ENCODE measurements at regions not wholly inside any gene's neighbourhood (a gene's known extent, or its start where the extent isn't known, plus 50 kb on each side); places are given as distances from the start of the nearest gene placed in this dataset.

DNA sequence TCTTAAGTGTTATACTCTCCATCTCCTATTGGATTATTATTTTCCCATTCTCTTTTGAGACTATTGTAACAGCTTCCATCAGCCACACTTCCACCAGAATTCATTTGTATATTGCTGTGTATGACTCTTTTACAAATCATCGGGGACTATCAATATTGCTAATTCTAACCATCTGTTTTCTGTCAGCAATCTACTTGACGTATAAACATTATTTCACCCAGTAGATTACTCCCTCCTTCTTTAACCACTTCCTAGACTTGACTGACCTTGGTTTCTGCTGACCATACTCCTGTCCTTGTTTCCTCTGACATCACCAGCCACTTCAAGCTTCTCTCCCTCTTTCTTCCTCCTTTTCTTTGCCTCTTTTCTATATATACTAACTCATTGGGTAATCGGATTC is 402.9 kb downstream of the PCDH18 start:
- H3K4me3 ChIP-seq (ENCODE audit: low read depth, low read length) = no peak overlapping the region
- DNase-seq = no peak
- H3K36me3 ChIP-seq = no peaks in the 10 kb centered on the region
- TF ChIP-seq, protein P1, sequence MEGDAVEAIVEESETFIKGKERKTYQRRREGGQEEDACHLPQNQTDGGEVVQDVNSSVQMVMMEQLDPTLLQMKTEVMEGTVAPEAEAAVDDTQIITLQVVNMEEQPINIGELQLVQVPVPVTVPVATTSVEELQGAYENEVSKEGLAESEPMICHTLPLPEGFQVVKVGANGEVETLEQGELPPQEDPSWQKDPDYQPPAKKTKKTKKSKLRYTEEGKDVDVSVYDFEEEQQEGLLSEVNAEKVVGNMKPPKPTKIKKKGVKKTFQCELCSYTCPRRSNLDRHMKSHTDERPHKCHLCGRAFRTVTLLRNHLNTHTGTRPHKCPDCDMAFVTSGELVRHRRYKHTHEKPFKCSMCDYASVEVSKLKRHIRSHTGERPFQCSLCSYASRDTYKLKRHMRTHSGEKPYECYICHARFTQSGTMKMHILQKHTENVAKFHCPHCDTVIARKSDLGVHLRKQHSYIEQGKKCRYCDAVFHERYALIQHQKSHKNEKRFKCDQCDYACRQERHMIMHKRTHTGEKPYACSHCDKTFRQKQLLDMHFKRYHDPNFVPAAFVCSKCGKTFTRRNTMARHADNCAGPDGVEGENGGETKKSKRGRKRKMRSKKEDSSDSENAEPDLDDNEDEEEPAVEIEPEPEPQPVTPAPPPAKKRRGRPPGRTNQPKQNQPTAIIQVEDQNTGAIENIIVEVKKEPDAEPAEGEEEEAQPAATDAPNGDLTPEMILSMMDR (IDR thresholded peaks at IDR 0.05; ENCODE audit: low read depth, low read length) = no peak
- H3K4me1 ChIP-seq = peaks cover 8% of the 10 kb centered on the region
- no peaks in the 10 kb centered on the region for H3K9me3 ChIP-seq
- no peaks in the 10 kb centered on the region for H3K27me3 ChIP-seq

DNA sequence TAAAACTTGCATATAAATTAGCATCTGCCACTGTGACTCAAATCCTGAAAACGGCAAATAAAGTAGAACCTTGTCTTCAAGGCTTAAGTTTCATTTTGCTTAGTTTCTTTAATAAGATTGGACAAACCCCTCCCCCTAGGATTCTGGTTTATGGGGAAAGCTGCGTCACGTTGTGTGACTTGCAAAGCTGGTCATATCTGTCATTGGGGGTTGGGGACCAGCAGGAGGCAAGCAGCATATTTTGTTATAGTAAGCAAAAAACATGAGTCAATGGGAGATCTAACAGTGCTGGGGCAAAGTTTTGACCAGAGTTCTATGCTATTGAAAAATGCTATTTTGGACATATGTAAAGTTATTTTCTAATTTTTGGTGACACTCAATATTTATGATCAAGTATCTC is 407.3 kb downstream of the PCDH18 start:
- H3K4me1 ChIP-seq = peaks cover 8% of the 10 kb centered on the region
- no peaks in the 10 kb centered on the region for H3K9me3 ChIP-seq
- no peaks in the 10 kb centered on the region for H3K36me3 ChIP-seq
- TF ChIP-seq, protein P1 (IDR thresholded peaks at IDR 0.05; ENCODE audit: low read depth, low read length) = no peak
- no peaks in the 10 kb centered on the region for H3K27me3 ChIP-seq
- H3K4me3 ChIP-seq (ENCODE audit: low read depth, low read length) = no peak overlapping the region
- peak; percentile 13 for DNase-seq

DNA sequence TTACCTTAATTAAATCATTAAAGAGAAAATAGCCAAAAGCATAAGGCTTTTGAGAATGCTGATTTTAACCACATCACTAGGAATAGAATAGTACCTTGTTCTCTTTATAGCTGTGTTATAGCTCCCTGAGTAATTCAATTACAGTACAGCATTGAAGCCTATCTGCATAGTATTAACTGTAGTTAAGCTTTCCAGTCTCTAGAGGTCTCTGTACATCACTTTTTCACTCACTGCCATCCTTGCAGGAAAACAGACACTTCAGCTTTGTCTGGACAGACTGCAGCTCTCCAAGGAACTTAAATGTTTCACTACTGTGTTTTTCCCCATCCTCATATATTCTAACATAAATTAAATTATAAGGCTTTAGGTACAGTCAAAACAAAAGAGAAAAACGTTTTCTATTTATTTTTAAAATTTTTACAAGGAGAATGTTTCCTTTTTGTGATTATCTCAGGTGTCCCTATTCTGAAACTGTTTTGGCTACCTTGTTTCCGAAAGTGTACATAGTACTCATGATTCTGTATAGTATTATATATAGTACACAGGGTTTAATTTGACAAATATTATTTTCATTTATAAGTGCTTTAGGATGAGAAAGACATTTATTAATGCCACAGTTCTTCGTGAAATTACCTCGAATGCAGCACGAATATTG is 407.9 kb downstream of the PCDH18 start:
- Histone ChIP-seq H3K4me3 (ENCODE audit: low read depth, low read length) (no peak overlapping the region), H3K27me3 (no peaks in the 10 kb centered on the region), H3K36me3 (no peaks in the 10 kb centered on the region), H3K4me1 (peaks cover 3% of the 10 kb centered on the region; the same call in 1 of the 2 replicates), H3K9me3 (no peaks in the 10 kb centered on the region)
- TF ChIP-seq, protein P1 (IDR thresholded peaks at IDR 0.05; ENCODE audit: low read depth, low read length) = peak; percentile 76
- DNase-seq = peak; percentile 14

DNA sequence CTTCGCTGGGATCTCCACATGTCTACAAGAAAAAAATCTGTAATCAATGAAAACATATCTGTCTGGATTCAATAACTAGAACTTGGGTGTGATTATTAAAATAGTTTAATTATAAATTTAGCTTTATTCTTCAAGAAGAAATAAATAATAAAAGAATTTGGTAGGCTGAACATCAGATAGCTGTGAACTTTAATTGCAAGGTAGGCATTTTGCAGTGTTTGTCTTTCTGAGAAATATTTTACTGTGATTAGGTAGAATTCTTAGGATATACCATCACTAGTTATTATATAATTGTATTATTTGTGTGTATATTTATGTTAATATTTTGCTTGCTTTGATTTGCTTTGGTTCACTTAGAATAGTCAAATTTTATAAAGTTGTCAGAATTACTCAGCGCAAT is 409.4 kb downstream of the PCDH18 start:
- H3K27me3 ChIP-seq = no peaks in the 10 kb centered on the region
- H3K9me3 ChIP-seq = no peaks in the 10 kb centered on the region
- TF ChIP-seq, protein P1 (IDR thresholded peaks at IDR 0.05; ENCODE audit: low read depth, low read length) = no peak
- H3K36me3 ChIP-seq = no peaks in the 10 kb centered on the region
- no peak overlapping the region for H3K4me3 ChIP-seq (ENCODE audit: low read depth, low read length)
- no peak for DNase-seq
- H3K4me1 ChIP-seq = no peaks in the 10 kb centered on the region

DNA sequence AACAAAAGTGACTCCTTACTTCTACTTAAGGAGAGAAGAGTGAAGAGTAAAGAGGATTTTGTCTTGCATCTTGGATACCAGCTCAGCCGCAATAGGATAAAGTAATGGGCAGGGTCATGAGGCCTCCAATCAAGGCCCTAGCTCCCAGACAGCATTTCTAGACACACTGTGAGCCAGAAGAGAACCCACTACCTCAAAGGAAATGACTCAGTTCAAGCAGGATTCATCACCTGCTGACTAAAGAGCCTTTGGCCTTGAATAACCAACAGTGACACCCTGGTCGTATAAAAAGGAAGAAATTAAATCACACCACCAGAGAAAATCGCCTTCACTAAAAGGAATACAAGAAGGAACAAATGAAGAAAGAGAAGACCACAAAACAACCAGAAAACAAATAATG is 416.1 kb downstream of the PCDH18 start:
- Histone ChIP-seq H3K27me3 (no peaks in the 10 kb centered on the region), H3K4me1 (no peaks in the 10 kb centered on the region), H3K36me3 (no peaks in the 10 kb centered on the region), H3K9me3 (no peaks in the 10 kb centered on the region), H3K4me3 (ENCODE audit: low read depth, low read length) (no peak overlapping the region)
- TF ChIP-seq, protein P1 (IDR thresholded peaks at IDR 0.05; ENCODE audit: low read depth, low read length) = no peak
- no peak for DNase-seq

DNA sequence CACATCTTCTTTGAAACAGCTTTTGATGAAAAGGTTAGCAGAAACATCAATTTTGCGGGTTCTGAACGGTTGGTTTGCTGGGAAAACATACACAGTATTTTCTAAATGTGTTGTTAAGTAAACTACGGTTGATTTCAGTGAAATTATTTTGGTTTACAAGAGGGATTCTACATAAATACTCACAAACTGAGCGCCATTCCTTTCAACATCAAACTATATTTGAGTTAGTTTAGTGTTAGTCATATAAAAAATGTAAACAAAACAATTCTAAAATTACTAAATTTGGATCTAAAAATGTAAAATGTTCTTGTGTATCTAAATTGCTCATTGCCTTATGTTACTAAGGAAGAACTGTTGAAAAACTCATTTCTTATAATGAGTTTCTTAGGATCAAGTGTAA is 425.6 kb downstream of the PCDH18 start:
- no peaks in the 10 kb centered on the region for H3K36me3 ChIP-seq
- H3K4me3 ChIP-seq (ENCODE audit: low read depth, low read length) = no peak overlapping the region
- TF ChIP-seq, protein P1 (IDR thresholded peaks at IDR 0.05; ENCODE audit: low read depth, low read length) = no peak
- no peak for DNase-seq
- no peaks in the 10 kb centered on the region for H3K27me3 ChIP-seq
- H3K9me3 ChIP-seq = no peaks in the 10 kb centered on the region
- H3K4me1 ChIP-seq = no peaks in the 10 kb centered on the region

Data from BE2C (cell line).